GM12878 (cell line): ENCODE measurements at regions not wholly inside any gene's neighbourhood (a gene's known extent, or its start where the extent isn't known, plus 50 kb on each side); places are given as distances from the start of the nearest gene placed in this dataset.

Experiments
- JUND ChIP-seq: IDR thresholded peaks from 2 replicates; pipeline ENCODE4 v1.6.1; 2012; ENCODE audit warnings: low read depth, mild to moderate bottlenecking, low read length, improper control_type of control experiment, moderate library complexity
- RELA ChIP-seq: fragments of 450-650 bp; IDR thresholded peaks from 2 replicates; pipeline ENCODE4 v1.8.0; 2014; ENCODE audit warnings: borderline replicate concordance; ENCODE audit not compliant: partially characterized antibody
- TF ChIP-seq, protein P1 (sequence below): fragments of 450-650 bp; IDR thresholded peaks from 2 replicates; pipeline ENCODE4 v1.6.1; 2018; ENCODE audit warnings: borderline replicate concordance, mild to moderate bottlenecking; ENCODE audit not compliant: partially characterized antibody
- TF ChIP-seq, protein P2 (sequence below): fragments of 450-650 bp; IDR thresholded peaks from 2 replicates; pipeline ENCODE4 v1.6.1; 2017; ENCODE audit warnings: mild to moderate bottlenecking, moderate library complexity

DNA sequence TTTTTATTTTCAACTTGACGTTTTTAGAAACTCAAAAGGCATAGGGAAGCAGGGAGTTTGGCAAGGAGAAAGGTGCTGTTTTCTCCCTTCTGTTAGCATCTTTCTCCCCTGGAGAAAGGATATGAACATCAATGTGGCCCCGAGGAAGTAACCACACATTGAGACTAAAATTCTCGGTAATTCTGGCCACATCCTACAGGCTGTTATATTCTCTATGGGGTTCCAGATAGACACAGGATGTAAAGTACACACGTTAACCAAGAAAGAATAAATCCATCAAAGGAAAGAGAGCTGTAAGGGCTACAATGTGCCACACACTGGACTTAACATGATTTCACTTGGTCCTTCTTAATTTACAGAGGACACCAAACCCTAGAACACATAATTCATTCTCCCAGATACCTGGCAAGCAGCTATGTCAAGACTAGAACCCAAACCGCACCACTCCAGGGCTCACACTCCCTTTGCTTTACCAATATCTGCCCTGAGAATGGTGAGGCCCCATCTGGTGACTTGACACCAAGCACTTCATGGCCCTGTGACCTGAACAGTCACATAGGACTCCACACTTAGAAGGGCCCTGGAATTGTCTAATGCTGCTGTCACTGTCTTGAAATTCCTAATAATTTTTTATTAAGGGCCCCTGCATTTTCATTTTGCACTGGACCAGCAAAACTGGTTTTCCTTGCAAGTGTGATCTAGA, 73.9 kb downstream of the PRLHR start (continued):
- no peak for TF ChIP-seq RELA
- TF ChIP-seq, protein P1, sequence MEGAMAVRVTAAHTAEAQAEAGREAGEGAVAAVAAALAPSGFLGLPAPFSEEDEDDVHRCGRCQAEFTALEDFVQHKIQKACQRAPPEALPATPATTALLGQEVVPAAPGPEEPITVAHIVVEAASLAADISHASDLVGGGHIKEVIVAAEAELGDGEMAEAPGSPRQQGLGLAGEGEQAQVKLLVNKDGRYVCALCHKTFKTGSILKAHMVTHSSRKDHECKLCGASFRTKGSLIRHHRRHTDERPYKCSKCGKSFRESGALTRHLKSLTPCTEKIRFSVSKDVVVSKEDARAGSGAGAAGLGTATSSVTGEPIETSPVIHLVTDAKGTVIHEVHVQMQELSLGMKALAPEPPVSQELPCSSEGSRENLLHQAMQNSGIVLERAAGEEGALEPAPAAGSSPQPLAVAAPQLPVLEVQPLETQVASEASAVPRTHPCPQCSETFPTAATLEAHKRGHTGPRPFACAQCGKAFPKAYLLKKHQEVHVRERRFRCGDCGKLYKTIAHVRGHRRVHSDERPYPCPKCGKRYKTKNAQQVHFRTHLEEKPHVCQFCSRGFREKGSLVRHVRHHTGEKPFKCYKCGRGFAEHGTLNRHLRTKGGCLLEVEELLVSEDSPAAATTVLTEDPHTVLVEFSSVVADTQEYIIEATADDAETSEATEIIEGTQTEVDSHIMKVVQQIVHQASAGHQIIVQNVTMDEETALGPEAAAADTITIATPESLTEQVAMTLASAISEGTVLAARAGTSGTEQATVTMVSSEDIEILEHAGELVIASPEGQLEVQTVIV, result no peak
- TF ChIP-seq JUND, result no peak
- TF ChIP-seq, protein P2, sequence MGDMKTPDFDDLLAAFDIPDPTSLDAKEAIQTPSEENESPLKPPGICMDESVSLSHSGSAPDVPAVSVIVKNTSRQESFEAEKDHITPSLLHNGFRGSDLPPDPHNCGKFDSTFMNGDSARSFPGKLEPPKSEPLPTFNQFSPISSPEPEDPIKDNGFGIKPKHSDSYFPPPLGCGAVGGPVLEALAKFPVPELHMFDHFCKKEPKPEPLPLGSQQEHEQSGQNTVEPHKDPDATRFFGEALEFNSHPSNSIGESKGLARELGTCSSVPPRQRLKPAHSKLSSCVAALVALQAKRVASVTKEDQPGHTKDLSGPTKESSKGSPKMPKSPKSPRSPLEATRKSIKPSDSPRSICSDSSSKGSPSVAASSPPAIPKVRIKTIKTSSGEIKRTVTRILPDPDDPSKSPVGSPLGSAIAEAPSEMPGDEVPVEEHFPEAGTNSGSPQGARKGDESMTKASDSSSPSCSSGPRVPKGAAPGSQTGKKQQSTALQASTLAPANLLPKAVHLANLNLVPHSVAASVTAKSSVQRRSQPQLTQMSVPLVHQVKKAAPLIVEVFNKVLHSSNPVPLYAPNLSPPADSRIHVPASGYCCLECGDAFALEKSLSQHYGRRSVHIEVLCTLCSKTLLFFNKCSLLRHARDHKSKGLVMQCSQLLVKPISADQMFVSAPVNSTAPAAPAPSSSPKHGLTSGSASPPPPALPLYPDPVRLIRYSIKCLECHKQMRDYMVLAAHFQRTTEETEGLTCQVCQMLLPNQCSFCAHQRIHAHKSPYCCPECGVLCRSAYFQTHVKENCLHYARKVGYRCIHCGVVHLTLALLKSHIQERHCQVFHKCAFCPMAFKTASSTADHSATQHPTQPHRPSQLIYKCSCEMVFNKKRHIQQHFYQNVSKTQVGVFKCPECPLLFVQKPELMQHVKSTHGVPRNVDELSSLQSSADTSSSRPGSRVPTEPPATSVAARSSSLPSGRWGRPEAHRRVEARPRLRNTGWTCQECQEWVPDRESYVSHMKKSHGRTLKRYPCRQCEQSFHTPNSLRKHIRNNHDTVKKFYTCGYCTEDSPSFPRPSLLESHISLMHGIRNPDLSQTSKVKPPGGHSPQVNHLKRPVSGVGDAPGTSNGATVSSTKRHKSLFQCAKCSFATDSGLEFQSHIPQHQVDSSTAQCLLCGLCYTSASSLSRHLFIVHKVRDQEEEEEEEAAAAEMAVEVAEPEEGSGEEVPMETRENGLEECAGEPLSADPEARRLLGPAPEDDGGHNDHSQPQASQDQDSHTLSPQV, result no peak
